Cardiac muscle cell (in vitro differentiated cells and primary cell): ENCODE measurements at regions not wholly inside any gene's neighbourhood (a gene's known extent, or its start where the extent isn't known, plus 50 kb on each side); places are given as distances from the start of the nearest gene placed in this dataset.

ENCODE experiments used
- DNase-seq, 2 donors: peaks; one replicate each; pipeline versions ENCODE4 v3.0.0 to v3.0.0-alpha.2; 2010 to 2017; ENCODE audit warnings: low read depth in 1 of 2, low spot score in 1 of 2
- H3K27ac ChIP-seq: fragments of 200-600 bp; sonication (generic); 2 replicates; pipeline ENCODE4 v1.5.1; 2016
- H3K27me3 ChIP-seq: fragments of 200-600 bp; sonication (generic); 2 replicates; pipeline ENCODE4 v1.6.0; 2016; ENCODE audit warnings: control low read depth
- H3K36me3 ChIP-seq: fragments of 200-600 bp; sonication (generic); 2 replicates; pipeline ENCODE4 v1.5.1; 2016; ENCODE audit warnings: control low read depth
- H3K4me1 ChIP-seq: fragments of 200-600 bp; sonication (generic); 2 replicates; pipeline ENCODE4 v1.8.1; 2017; ENCODE audit warnings: low read depth, mild to moderate bottlenecking, mixed run types
- H3K4me3 ChIP-seq: fragments of 200-600 bp; sonication (generic); 2 replicates; pipeline ENCODE4 v1.5.1; 2016; ENCODE audit warnings: mild to moderate bottlenecking
- H3K9me3 ChIP-seq: fragments of 200-600 bp; sonication (generic); 2 replicates; pipeline ENCODE4 v1.5.1; 2017; ENCODE audit warnings: low read depth, mild to moderate bottlenecking, control low read depth
- CTCF ChIP-seq: IDR thresholded peaks from 2 replicates; pipeline ENCODE4 v1.5.1; 2012; ENCODE audit warnings: low read depth, mild to moderate bottlenecking, low read length

DNA sequence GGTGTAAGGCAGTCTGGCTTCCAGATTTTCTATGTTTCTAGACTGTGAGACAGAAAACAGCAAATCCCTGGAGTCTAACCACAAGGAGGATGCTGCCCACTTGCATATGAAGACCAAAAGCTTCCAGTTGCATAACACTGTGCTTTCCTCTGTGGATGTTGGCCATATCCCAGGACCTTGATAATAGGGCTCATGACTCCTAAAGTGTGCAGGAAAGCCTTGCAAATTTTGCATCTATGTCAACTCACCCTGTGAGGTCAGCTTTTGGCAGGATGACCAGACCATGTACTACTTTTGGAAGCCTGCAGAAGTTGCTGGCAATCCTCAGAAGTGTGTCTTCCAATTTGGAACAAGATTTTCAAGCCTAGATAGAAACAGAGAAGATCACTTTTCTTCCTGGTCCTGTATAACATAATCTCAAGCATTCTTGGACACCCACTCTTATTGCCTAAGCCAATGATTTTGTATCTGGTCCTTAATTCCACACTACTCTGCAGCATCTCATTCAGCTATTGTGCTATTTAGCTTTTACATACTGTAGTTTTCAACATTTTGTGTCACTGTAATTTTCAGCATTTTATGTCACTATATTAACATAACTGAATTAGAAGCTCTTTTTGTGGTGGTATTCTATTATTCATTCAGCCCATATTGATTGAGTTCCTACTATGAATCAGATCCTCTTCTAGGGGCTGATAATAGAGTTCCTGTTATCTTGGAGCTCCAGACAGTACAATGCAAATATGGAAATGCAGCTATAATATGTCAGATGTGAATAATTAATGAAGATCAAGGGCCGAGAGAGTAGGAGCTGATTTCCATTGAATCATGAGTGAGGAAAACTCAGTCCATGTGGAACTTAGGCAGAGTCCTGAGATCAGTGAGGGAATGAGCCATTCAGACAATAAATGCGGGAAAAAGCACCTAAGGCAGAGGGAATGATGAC is 85.3 kb upstream of the RAB27B start:
- DNase-seq = peak in 1 of 2 donors; percentile 99
- no peak overlapping the region for H3K4me3 ChIP-seq
- no peaks in the 10 kb centered on the region for H3K36me3 ChIP-seq
- H3K4me1 ChIP-seq = no peaks in the 10 kb centered on the region
- no peaks in the 10 kb centered on the region for H3K9me3 ChIP-seq
- no peaks in the 10 kb centered on the region for H3K27me3 ChIP-seq
- TF ChIP-seq CTCF = peak; percentile 9
- H3K27ac ChIP-seq = no peak overlapping the region

GRCh38 chr18:54743605-54743995 is 84.7 kb upstream of the RAB27B start:
- DNase-seq = no peak
- TF ChIP-seq CTCF = no peak
- Histone ChIP-seq H3K4me1 (no peaks in the 10 kb centered on the region), H3K9me3 (no peaks in the 10 kb centered on the region), H3K4me3 (no peak overlapping the region), H3K27ac (no peak overlapping the region), H3K36me3 (no peaks in the 10 kb centered on the region), H3K27me3 (no peaks in the 10 kb centered on the region)

DNA sequence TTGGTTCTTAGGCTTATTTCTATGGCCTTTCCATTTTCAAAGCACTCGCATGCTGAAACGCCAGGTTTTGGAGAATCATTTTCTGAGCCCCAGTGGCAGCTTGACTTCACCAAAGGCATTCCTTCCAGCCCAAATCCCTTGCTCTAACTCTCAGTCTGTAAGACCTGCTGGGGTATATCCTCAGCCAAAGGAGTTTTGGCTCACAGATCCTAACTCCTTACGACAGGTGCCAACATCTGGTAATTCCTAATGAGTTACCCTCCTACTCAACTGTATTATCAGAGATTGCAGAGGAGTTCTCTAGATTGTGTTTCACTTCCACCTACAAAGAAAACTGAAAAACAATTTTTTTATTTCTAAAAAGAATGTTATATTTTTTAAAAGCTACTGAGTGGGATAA is 79.0 kb upstream of the RAB27B start:
- Histone ChIP-seq H3K4me3 (no peak overlapping the region), H3K36me3 (no peaks in the 10 kb centered on the region), H3K27me3 (no peaks in the 10 kb centered on the region), H3K27ac (no peak overlapping the region), H3K9me3 (no peaks in the 10 kb centered on the region), H3K4me1 (no peaks in the 10 kb centered on the region)
- no peak for TF ChIP-seq CTCF
- no peak for DNase-seq

- H3K27ac ChIP-seq = no peak overlapping the region
- no peak overlapping the region for H3K4me3 ChIP-seq
- H3K27me3 ChIP-seq = no peaks in the 10 kb centered on the region
- H3K36me3 ChIP-seq = no peaks in the 10 kb centered on the region
- no peaks in the 10 kb centered on the region for H3K9me3 ChIP-seq
- DNase-seq = no peak
- no peak for TF ChIP-seq CTCF
- H3K4me1 ChIP-seq = no peaks in the 10 kb centered on the region
Measured at GRCh38 chr18:54750350-54750749, 77.9 kb upstream of the RAB27B start.

DNA sequence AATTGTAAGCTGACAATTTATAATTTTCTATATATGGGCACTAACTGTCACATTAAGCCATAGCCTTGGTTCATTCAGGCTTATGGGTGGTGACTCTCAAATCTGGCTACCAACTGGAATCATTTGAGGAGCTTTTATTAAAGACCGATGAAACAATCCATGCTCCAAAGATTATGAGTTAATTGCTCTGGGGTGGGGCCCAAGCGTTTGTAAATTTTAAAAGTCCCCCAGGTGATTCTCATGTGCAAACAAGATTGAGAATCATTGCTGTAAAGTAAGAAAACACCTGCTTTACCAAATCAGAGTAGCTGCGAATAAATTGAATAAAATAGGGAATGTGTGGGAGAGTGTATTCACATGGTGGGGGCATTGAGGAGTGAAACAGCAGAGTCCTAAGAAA is 76.1 kb upstream of the RAB27B start:
- Histone ChIP-seq H3K27ac (no peak overlapping the region), H3K9me3 (no peaks in the 10 kb centered on the region), H3K4me1 (no peaks in the 10 kb centered on the region), H3K4me3 (no peak overlapping the region), H3K36me3 (no peaks in the 10 kb centered on the region), H3K27me3 (no peaks in the 10 kb centered on the region)
- TF ChIP-seq CTCF = no peak
- no peak for DNase-seq
